ENCODE measurements at regions not wholly inside any gene's neighbourhood (a gene's known extent, or its start where the extent isn't known, plus 50 kb on each side); places are given as distances from the start of the nearest gene placed in this dataset.

GRCh38 chr18:60667016-60667415, 294.4 kb upstream of the MC4R start:
- no peak for DNase-seq

GRCh38 chr18:60668583-60668982, 296.0 kb upstream of the MC4R start:
- no peak for DNase-seq

- DNase-seq, result no peak
Observed at GRCh38 chr18:60669938-60670337, 297.4 kb upstream of the MC4R start.

GRCh38 chr18:60671021-60671420, 298.4 kb upstream of the MC4R start:
- DNase-seq, result no peak

- no peak for DNase-seq
Observed at GRCh38 chr18:60675126-60675525, 302.6 kb upstream of the MC4R start.

- DNase-seq, result no peak
Observed at GRCh38 chr18:60675801-60676200, 303.2 kb upstream of the MC4R start.

- no peak for DNase-seq
Observed at GRCh38 chr18:60676815-60677214, 304.2 kb upstream of the MC4R start.

GRCh38 chr18:60684843-60685513, 312.4 kb upstream of the MC4R start:
- DNase-seq, result no peak

GRCh38 chr18:60686142-60686541, 313.6 kb upstream of the MC4R start:
- DNase-seq, result no peak

- no peak for DNase-seq
Observed at GRCh38 chr18:60691061-60691460, 318.5 kb upstream of the MC4R start.

GRCh38 chr18:60693426-60693825, 320.9 kb upstream of the MC4R start:
- DNase-seq, result no peak

- no peak for DNase-seq
Observed at GRCh38 chr18:60698901-60699300, 326.3 kb upstream of the MC4R start.

GRCh38 chr18:60722742-60723141, 350.2 kb upstream of the MC4R start:
- no peak for DNase-seq

GRCh38 chr18:60732143-60732542, 359.6 kb upstream of the MC4R start:
- no peak for DNase-seq

GRCh38 chr18:60739212-60739611, 366.6 kb upstream of the MC4R start:
- no peak for DNase-seq

GRCh38 chr18:60740313-60740712, 367.7 kb upstream of the MC4R start:
- DNase-seq, result no peak

- no peak for DNase-seq
Observed at GRCh38 chr18:60746491-60746890, 373.9 kb upstream of the MC4R start.

- DNase-seq, result no peak
Observed at GRCh38 chr18:60746919-60747318, 374.3 kb upstream of the MC4R start.

- DNase-seq, result no peak
Observed at GRCh38 chr18:60753753-60754152, 381.2 kb upstream of the MC4R start.

- DNase-seq, result no peak
Observed at GRCh38 chr18:60754413-60755009, 381.9 kb upstream of the MC4R start.

GRCh38 chr18:60755134-60755533, 382.6 kb upstream of the MC4R start:
- DNase-seq, result no peak

GRCh38 chr18:60775978-60776377, 403.4 kb upstream of the MC4R start:
- DNase-seq, result no peak

GRCh38 chr18:60784161-60784560, 411.6 kb upstream of the MC4R start:
- DNase-seq, result no peak

- no peak for DNase-seq
Observed at GRCh38 chr18:60794802-60795201, 422.2 kb upstream of the MC4R start.

GRCh38 chr18:60804415-60804814, 431.8 kb upstream of the MC4R start:
- no peak for DNase-seq

Measured in NCI-H446 treated with DMSO at 0.1 percent for 48 hours (cell line).